ENCODE measurements at regions not wholly inside any gene's neighbourhood (a gene's known extent, or its start where the extent isn't known, plus 50 kb on each side); places are given as distances from the start of the nearest gene placed in this dataset.

DNA sequence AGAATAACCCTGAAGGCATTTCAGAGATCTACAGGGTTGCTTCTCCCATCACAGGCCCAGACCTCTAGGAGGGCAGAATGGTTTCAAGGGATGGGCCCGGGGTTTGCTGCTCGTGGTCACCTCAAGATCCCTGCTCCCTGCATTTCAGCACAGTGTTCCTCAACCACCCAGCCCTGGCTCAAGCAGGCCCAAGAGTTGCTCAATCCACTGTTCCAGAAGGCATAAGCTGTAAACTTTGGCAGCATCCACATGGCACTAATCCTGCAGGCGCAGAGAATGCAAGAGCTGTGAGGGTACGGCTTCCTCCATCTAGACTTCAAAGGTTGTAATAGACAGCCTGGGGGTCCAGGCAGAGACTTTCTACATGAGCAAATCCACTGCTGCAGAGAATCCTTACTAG, 225.0 kb upstream of the UBASH3B start:
- TF ChIP-seq, protein P1, sequence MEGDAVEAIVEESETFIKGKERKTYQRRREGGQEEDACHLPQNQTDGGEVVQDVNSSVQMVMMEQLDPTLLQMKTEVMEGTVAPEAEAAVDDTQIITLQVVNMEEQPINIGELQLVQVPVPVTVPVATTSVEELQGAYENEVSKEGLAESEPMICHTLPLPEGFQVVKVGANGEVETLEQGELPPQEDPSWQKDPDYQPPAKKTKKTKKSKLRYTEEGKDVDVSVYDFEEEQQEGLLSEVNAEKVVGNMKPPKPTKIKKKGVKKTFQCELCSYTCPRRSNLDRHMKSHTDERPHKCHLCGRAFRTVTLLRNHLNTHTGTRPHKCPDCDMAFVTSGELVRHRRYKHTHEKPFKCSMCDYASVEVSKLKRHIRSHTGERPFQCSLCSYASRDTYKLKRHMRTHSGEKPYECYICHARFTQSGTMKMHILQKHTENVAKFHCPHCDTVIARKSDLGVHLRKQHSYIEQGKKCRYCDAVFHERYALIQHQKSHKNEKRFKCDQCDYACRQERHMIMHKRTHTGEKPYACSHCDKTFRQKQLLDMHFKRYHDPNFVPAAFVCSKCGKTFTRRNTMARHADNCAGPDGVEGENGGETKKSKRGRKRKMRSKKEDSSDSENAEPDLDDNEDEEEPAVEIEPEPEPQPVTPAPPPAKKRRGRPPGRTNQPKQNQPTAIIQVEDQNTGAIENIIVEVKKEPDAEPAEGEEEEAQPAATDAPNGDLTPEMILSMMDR (IDR thresholded peaks at IDR 0.05), result no peak
- no peak for TF ChIP-seq POLR2A (IDR thresholded peaks at IDR 0.05)
- TF ChIP-seq EP300 (IDR thresholded peaks at IDR 0.05), result no peak

Data from tibial nerve (tissue), 4 donors.